ENCODE measurements at regions not wholly inside any gene's neighbourhood (a gene's known extent, or its start where the extent isn't known, plus 50 kb on each side); places are given as distances from the start of the nearest gene placed in this dataset.

DNA sequence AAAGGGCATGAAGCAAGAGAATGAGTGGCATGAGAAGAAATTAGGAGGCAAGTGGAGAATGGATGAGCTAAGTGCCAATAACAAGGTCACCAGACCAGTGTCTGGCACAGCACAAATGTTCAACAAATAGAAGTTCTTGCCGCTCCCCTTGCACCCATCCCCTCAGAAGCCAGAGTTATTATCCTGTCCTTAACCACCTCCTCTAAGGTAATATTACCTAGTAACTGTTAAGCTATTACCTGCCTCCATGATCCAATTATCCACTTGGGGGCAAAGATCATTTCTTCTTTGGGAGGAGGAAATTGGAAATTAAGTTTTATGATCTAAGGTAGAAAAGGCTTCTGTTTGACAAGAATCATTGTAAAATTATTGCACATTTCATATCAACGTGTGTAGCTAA, 133.8 kb downstream of the FOXA2 start:
- H3K4me3 ChIP-seq: no peak overlapping the region
- TF ChIP-seq, protein P1, sequence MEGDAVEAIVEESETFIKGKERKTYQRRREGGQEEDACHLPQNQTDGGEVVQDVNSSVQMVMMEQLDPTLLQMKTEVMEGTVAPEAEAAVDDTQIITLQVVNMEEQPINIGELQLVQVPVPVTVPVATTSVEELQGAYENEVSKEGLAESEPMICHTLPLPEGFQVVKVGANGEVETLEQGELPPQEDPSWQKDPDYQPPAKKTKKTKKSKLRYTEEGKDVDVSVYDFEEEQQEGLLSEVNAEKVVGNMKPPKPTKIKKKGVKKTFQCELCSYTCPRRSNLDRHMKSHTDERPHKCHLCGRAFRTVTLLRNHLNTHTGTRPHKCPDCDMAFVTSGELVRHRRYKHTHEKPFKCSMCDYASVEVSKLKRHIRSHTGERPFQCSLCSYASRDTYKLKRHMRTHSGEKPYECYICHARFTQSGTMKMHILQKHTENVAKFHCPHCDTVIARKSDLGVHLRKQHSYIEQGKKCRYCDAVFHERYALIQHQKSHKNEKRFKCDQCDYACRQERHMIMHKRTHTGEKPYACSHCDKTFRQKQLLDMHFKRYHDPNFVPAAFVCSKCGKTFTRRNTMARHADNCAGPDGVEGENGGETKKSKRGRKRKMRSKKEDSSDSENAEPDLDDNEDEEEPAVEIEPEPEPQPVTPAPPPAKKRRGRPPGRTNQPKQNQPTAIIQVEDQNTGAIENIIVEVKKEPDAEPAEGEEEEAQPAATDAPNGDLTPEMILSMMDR (IDR thresholded peaks at IDR 0.05): no peak
- H3K9me3 ChIP-seq: no peaks in the 10 kb centered on the region
- peaks cover 0 to 4% (median 0%) of the 10 kb centered on the region in 4 donors for H3K4me1 ChIP-seq
- intact Hi-C loops (cut with DNase I; ENCODE audit: low total_unique reads): loop anchor here (10.0 kb wide), 1 partner anchor 514 kb away; no protein-coding TSS in a partner anchor
- no peak overlapping the region for H3K27ac ChIP-seq
- H3K27me3 ChIP-seq: peaks cover 0 to 9% of the 10 kb centered on the region in 2 donors
- H3K36me3 ChIP-seq: no peaks in the 10 kb centered on the region
- no peak for DNase-seq

DNA sequence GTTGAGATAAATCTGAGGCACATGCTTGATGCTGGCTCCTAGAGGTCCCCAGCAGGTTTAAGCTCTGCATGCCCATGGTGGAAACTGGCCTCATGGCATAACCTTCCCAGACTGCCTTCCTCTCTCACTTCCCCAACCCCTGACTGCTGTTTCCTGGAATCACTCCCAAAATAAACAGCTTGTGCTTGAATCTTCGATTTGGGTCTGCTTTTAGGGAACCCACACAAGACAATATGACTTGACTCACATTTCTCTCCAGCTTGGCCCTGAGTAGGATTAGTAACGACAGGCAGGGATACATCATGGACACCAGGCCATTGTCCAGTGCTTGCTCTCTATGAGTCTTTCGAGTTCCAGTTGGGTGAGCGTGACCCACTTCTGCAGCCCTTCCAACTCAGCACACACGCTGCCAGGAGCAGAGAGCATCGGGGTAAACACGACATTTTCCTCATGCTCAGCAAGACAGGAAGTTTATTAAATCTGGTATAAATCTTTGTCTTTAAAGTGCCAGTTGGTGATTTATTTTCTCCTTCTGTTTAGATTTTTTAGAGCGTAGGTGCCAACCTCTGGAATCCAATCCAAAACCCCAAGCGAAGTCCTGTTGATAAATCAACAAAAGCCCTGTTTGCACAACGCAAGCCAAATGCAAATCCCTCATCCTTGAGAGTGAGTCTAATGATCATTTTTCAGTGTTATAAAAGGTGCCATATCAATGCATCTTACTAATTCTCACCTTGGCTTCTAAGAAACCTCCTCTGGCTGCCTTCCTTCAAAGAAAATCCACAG, 135.0 kb downstream of the FOXA2 start:
- Histone ChIP-seq H3K4me3 (no peak overlapping the region), H3K27me3 (no peaks in the 10 kb centered on the region), H3K36me3 (no peaks in the 10 kb centered on the region), H3K4me1 (peaks cover 0 to 4% (median 0%) of the 10 kb centered on the region in 4 donors), H3K27ac (no peak overlapping the region), H3K9me3 (no peaks in the 10 kb centered on the region)
- no peak for DNase-seq
- TF ChIP-seq, protein P1 (IDR thresholded peaks at IDR 0.05): no peak
- intact Hi-C loops (cut with DNase I; ENCODE audit: low total_unique reads): no loop called here

DNA sequence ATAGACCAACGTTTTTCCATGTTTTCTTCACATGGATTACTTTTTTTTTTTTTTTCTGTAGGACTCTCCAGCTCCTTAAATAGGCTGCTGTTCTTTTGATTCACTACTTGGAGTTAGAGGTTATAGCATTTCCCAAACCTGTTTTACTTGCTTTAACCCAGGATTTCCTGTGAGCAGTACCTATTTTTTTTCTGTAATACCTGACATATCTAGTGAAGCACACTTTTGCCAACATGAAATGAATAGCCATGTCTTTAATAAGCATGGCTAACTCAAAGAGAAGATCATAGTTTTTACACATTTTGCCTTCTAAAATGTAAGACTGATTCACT, 137.0 kb downstream of the FOXA2 start:
- no peaks in the 10 kb centered on the region for H3K27me3 ChIP-seq
- no peak for DNase-seq
- H3K4me3 ChIP-seq: no peak overlapping the region
- H3K9me3 ChIP-seq: no peaks in the 10 kb centered on the region
- intact Hi-C loops (cut with DNase I; ENCODE audit: low total_unique reads): no loop called here
- H3K36me3 ChIP-seq: no peaks in the 10 kb centered on the region
- TF ChIP-seq, protein P1 (IDR thresholded peaks at IDR 0.05): no peak
- H3K27ac ChIP-seq: no peak overlapping the region
- peaks cover 0 to 4% (median 0%) of the 10 kb centered on the region in 4 donors for H3K4me1 ChIP-seq

DNA sequence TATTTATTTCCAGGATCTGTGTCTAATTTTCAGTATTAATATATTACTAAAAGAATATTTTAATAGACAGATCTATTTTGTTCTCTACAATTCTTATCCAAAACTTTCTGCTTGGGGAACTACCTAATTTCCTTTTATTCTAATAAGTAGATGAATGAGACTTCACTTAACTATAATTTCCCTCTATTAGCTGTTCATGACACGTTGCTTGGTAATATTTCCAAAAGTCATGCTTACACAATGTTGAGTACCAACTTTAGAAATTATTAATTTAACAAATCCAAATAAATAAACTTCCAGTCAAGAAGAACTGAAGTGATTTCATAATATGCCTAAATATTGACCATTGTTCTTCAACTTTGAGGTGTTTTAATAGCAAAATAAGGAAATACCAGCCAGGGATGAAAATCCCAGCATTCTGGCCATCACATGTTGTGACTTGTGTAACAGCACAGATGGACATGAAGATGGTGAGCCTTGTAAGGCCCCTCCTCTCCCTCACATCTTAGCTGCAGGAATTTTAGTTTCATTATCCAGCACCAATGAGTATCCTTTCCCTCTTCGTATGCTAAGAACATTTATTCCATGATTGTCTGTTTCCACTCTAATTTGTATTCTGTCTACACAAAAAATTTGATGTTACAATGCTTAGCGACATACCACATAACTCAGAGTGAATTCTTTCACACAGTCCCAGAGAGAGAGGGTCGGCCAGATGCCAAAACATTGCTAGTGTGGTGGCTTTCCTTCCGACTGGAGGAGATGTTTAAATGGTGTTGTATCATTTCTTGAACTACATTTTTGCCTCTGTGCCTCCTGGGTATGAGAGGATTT, 137.5 kb downstream of the FOXA2 start:
- H3K36me3 ChIP-seq: no peaks in the 10 kb centered on the region
- H3K4me1 ChIP-seq: peaks cover 0 to 4% (median 0%) of the 10 kb centered on the region in 4 donors
- no peaks in the 10 kb centered on the region for H3K9me3 ChIP-seq
- TF ChIP-seq, protein P1 (IDR thresholded peaks at IDR 0.05): no peak
- no peak overlapping the region for H3K4me3 ChIP-seq
- intact Hi-C loops (cut with DNase I; ENCODE audit: low total_unique reads): no loop called here
- no peak overlapping the region for H3K27ac ChIP-seq
- no peak for DNase-seq
- no peaks in the 10 kb centered on the region for H3K27me3 ChIP-seq

DNA sequence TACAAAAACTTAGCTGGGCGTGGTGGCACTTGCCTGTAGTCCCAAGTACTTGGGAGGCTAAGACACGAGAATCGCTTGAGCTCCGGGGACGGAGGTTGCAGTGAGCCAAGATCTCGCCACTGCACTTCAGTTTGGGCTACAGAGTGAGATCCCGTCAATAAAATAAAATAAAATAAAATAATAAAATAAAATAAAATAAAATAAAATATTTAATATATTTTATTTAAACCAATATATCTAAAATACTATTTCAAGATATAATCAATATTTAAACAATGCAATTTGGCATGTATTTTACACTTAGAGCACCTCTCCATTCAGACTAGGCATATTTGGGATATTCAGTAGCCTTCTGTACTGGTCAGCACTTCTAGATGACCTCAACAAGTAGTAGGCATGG, 142.1 kb downstream of the FOXA2 start:
- Histone ChIP-seq H3K27ac (no peak overlapping the region), H3K4me1 (peaks cover 0 to 4% (median 0%) of the 10 kb centered on the region in 4 donors), H3K9me3 (no peaks in the 10 kb centered on the region), H3K4me3 (no peak overlapping the region), H3K36me3 (no peaks in the 10 kb centered on the region), H3K27me3 (no peaks in the 10 kb centered on the region)
- intact Hi-C loops (cut with DNase I; ENCODE audit: low total_unique reads): no loop called here
- no peak for DNase-seq
- TF ChIP-seq, protein P1 (IDR thresholded peaks at IDR 0.05): no peak
